Duodenal mucosa (tissue), 2 donors: ENCODE measurements at regions not wholly inside any gene's neighbourhood (a gene's known extent, or its start where the extent isn't known, plus 50 kb on each side); places are given as distances from the start of the nearest gene placed in this dataset.
"Not testable (repeated sequence)": the region's sequence is repeated elsewhere in the genome, so short reads cannot be mapped to it uniquely, and the experiment has no call there.

Experiments
- H3K27ac ChIP-seq: one replicate; pipeline ENCODE4 v1.7.0; 2013; ENCODE audit warnings: low read depth, low read length
- H3K27me3 ChIP-seq, 2 donors: one replicate each; pipeline ENCODE4 v1.7.0; 2013; ENCODE audit warnings: low read length in 2 of 2, control low read depth in 1 of 2; ENCODE audit not compliant: insufficient read depth in 2 of 2, control insufficient read depth in 1 of 2
- H3K36me3 ChIP-seq, 2 donors: one replicate each; pipeline ENCODE4 v1.7.0; 2013; ENCODE audit warnings: low read length in 2 of 2, control low read depth in 1 of 2; ENCODE audit not compliant: insufficient read depth in 2 of 2, control insufficient read depth in 1 of 2
- H3K4me1 ChIP-seq, 2 donors: one replicate each; pipeline ENCODE4 v1.7.0; 2013; ENCODE audit warnings: low read length in 2 of 2, control low read depth in 1 of 2; ENCODE audit not compliant: insufficient read depth in 2 of 2, control insufficient read depth in 1 of 2
- H3K4me3 ChIP-seq, 2 donors: one replicate each; pipeline ENCODE4 v1.7.0; 2013; ENCODE audit warnings: low read length in 2 of 2, low read depth in 1 of 2
- H3K9ac ChIP-seq, 2 donors: one replicate each; pipeline ENCODE4 v1.7.0; 2013; ENCODE audit warnings: low read length in 2 of 2, low read depth in 1 of 2
- H3K9me3 ChIP-seq, 2 donors: one replicate each; pipeline ENCODE4 v1.7.0; 2013; ENCODE audit warnings: low read length in 2 of 2, control low read depth in 1 of 2; ENCODE audit not compliant: control insufficient read depth in 1 of 2

GRCh38 chr1:212512816-212513559, 80.3 kb downstream of the NENF start:
- H3K36me3 ChIP-seq = no peaks in the 10 kb centered on the region
- H3K4me3 ChIP-seq = no peak overlapping the region
- peaks cover 6 to 12% of the 10 kb centered on the region in 2 donors for H3K27me3 ChIP-seq
- no peak overlapping the region for H3K9ac ChIP-seq
- no peaks in the 10 kb centered on the region for H3K9me3 ChIP-seq
- peaks cover 0 to 9% of the 10 kb centered on the region in 2 donors for H3K4me1 ChIP-seq
- no peak overlapping the region for H3K27ac ChIP-seq

DNA sequence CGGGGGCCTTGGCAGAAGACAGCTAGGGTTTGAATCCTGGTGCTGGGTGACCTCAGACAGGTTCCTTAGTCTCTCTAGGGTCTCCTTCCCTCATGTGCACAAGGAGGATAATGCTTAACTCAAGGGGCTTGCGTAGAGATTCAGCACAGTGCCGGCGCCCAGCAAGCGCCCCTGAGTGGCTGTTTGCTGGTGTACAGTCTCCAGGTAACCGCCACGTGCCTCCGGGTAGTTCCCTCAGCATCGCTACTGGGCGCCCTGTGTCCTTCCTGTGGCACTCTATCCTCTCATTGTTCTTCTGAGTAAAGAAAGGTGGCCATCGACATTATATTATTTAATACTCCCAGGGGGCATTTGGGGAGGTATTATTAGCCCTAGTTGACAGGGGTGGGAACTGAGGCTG, 80.9 kb downstream of the NENF start:
- H3K9ac ChIP-seq = no peak overlapping the region

GRCh38 chr1:212514056-212514614, 81.4 kb downstream of the NENF start:
- Histone ChIP-seq H3K9me3 (no peaks in the 10 kb centered on the region), H3K27me3 (peaks cover 6 to 12% of the 10 kb centered on the region in 2 donors), H3K4me1 (peaks cover 5 to 9% of the 10 kb centered on the region in 2 donors), H3K4me3 (peak overlapping the region; percentile 12 to 16), H3K36me3 (no peaks in the 10 kb centered on the region), H3K9ac (no peak overlapping the region), H3K27ac (no peak overlapping the region)

More for the DNA sequence above, 80.9 kb downstream of the NENF start:
- Histone ChIP-seq H3K27me3 (peaks cover 6 to 12% of the 10 kb centered on the region in 2 donors), H3K4me1 (peaks cover under 1 to 9% of the 10 kb centered on the region in 2 donors), H3K36me3 (no peaks in the 10 kb centered on the region), H3K27ac (no peak overlapping the region), H3K4me3 (peak overlapping the region in 1 of 2 donors; percentile 16), H3K9me3 (no peaks in the 10 kb centered on the region)

DNA sequence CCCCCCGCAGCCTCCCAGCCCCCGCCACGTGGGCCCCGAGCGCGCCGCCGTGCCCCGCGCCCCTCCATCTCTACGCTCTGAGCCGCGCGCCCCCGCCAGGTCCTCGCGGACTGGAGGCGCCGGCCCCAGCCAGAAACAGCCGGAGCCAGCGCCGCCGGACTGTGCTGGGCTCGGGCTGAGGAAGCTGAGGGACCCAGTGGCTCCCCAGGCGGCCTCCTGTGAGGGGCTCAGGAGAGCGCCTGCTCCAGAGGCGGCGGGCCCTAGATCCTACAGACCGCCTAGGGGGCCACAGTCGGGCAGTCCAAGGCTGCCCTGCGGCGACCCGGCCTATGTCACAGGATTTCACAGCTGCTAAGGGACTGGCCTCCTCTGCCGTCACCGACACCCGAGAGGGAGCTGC, 82.1 kb downstream of the NENF start:
- no peak overlapping the region for H3K9ac ChIP-seq
- H3K36me3 ChIP-seq = no peaks in the 10 kb centered on the region
- no peak overlapping the region for H3K27ac ChIP-seq
- H3K27me3 ChIP-seq = peaks cover 6 to 12% of the 10 kb centered on the region in 2 donors
- peaks cover 5 to 11% of the 10 kb centered on the region in 2 donors for H3K4me1 ChIP-seq
- no peak overlapping the region for H3K4me3 ChIP-seq
- no peaks in the 10 kb centered on the region for H3K9me3 ChIP-seq

- Histone ChIP-seq H3K27ac (no peak overlapping the region), H3K9me3 (no peaks in the 10 kb centered on the region), H3K36me3 (no peaks in the 10 kb centered on the region), H3K4me1 (peaks cover 10 to 11% of the 10 kb centered on the region in 2 donors), H3K4me3 (no peak overlapping the region), H3K27me3 (peaks cover 6 to 12% of the 10 kb centered on the region in 2 donors), H3K9ac (no peak overlapping the region)
Observed at GRCh38 chr1:212515329-212515760, 82.6 kb downstream of the NENF start.

GRCh38 chr1:212516012-212516411, 83.3 kb downstream of the NENF start:
- H3K9ac ChIP-seq, H3K4me3 ChIP-seq, H3K36me3 ChIP-seq, H3K9me3 ChIP-seq, H3K27ac ChIP-seq: not testable (repeated sequence)
- peaks cover 11 to 14% of the 10 kb centered on the region in 2 donors for H3K4me1 ChIP-seq
- H3K27me3 ChIP-seq = peaks cover 6 to 12% of the 10 kb centered on the region in 2 donors

GRCh38 chr1:212518188-212519054, 85.7 kb downstream of the NENF start:
- Histone ChIP-seq H3K4me3 (no peak overlapping the region), H3K27me3 (peaks cover 0 to 4% of the 10 kb centered on the region in 2 donors), H3K4me1 (peaks cover 11 to 14% of the 10 kb centered on the region in 2 donors), H3K36me3 (no peaks in the 10 kb centered on the region), H3K27ac (peak overlapping the region; percentile 60), H3K9me3 (no peaks in the 10 kb centered on the region), H3K9ac (peak overlapping the region in 1 of 2 donors; percentile 41)

DNA sequence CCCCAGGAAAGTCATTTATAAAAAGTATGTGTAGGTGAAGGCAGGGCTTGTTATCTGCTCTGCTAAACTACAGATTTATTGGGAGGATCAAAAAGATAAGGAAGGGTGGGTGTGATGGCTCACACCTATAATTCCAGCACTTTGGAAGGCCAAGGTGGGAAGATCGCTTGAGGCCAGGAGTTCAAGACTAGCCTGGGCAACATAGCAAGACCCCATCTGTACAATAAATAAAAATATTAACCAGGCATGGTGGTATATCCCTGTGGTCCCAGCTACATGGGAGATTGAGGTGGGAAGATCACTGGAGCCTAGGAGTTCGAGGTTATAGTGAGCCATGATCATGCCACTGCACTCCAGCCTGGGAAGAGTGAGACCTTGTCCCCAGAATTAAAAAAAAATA, 86.4 kb downstream of the NENF start:
- Histone ChIP-seq H3K4me1 (peaks cover 6 to 14% of the 10 kb centered on the region in 2 donors), H3K9me3 (no peaks in the 10 kb centered on the region), H3K9ac (peak overlapping the region in 1 of 2 donors; percentile 41), H3K27me3 (peaks cover 0 to 1% of the 10 kb centered on the region in 2 donors), H3K4me3 (no peak overlapping the region), H3K36me3 (no peaks in the 10 kb centered on the region), H3K27ac (peak overlapping the region; percentile 60)

DNA sequence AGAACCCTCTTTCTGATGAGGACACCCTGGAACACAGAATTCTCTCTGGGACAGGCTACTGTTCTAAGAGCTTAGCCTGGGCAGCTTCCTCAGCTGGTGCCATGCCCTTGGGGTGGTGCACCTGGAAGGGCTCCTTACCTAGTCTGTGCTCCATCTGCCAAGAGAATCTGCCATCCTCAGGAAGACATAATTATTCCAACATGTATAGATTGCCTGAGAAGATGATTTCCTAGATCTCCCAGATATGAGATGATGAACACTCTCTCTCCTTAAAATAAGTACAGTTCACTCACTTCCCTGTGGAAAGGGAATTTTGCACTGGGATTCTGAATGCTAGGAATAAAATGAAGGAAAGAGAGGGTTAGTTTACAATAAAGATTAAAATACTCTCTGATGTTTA, 87.6 kb downstream of the NENF start:
- H3K27ac ChIP-seq = no peak overlapping the region
- peaks cover 2 to 14% of the 10 kb centered on the region in 2 donors for H3K4me1 ChIP-seq
- H3K27me3 ChIP-seq = peaks cover 0 to 3% of the 10 kb centered on the region in 2 donors
- H3K9ac ChIP-seq = no peak overlapping the region
- H3K36me3 ChIP-seq = no peaks in the 10 kb centered on the region
- H3K4me3 ChIP-seq = no peak overlapping the region
- no peaks in the 10 kb centered on the region for H3K9me3 ChIP-seq

GRCh38 chr1:212520746-212521145, 87.8 kb upstream of the ATF3 start:
- Histone ChIP-seq H3K27me3 (peaks cover 0 to 3% of the 10 kb centered on the region in 2 donors), H3K9me3 (no peaks in the 10 kb centered on the region), H3K36me3 (no peaks in the 10 kb centered on the region), H3K4me3 (no peak overlapping the region), H3K4me1 (peaks cover 2 to 14% of the 10 kb centered on the region in 2 donors), H3K27ac (no peak overlapping the region), H3K9ac (no peak overlapping the region)
